SK-N-SH treated with all-trans-retinoic acid at 6 μM for 48 hours (cell line): ENCODE measurements at regions not wholly inside any gene's neighbourhood (a gene's known extent, or its start where the extent isn't known, plus 50 kb on each side); places are given as distances from the start of the nearest gene placed in this dataset.

Experiments
- ATAC-seq: fragments of 200-7000 bp; cut with Tn5 transposase; 3 replicates; pipeline ENCODE4 v1.9.1; 2020; ENCODE audit warnings: mild to moderate bottlenecking, moderate library complexity
- ARNTL ChIP-seq: fragments of 450-650 bp; formaldehyde crosslinking; IDR thresholded peaks from 2 replicates; pipeline ENCODE4 v1.5.0; 2020; ENCODE audit warnings: low read depth, mild to moderate bottlenecking, moderate library complexity, borderline replicate concordance
- BACH2 ChIP-seq: fragments of 250-450 bp; sonication (Bioruptor Pico); IDR thresholded peaks from 2 replicates; pipeline ENCODE4 v1.9.0; 2021; ENCODE audit warnings: mild to moderate bottlenecking, borderline replicate concordance
- ESRRG ChIP-seq: fragments of 250-450 bp; sonication (Bioruptor Pico); IDR thresholded peaks from 2 replicates; pipeline ENCODE4 v1.6.1; 2021; ENCODE audit warnings: mild to moderate bottlenecking
- ISL1 ChIP-seq: fragments of 250-450 bp; sonication (Bioruptor Pico); IDR thresholded peaks from 2 replicates; pipeline ENCODE4 v2.1.2; 2022; ENCODE audit warnings: mild to moderate bottlenecking, moderate library complexity
- OSR1 ChIP-seq: fragments of 250-450 bp; sonication (Bioruptor Pico); IDR thresholded peaks from 2 replicates; pipeline ENCODE4 v1.8.0; 2022; ENCODE audit warnings: moderate library complexity, mild to moderate bottlenecking, inconsistent platforms
- POU6F1 ChIP-seq: fragments of 250-450 bp; sonication (Bioruptor Pico); IDR thresholded peaks from 2 replicates; pipeline ENCODE4 v1.8.0; 2021; ENCODE audit warnings: low read depth, mild to moderate bottlenecking, moderate library complexity, borderline replicate concordance
- PPARA ChIP-seq: fragments of 250-450 bp; sonication (Bioruptor Pico); IDR thresholded peaks from 2 replicates; pipeline ENCODE4 v1.5.0; 2020; ENCODE audit warnings: mild to moderate bottlenecking, borderline replicate concordance
- RARB ChIP-seq: fragments of 250-450 bp; sonication (Bioruptor Pico); IDR thresholded peaks from 2 replicates; pipeline ENCODE4 v1.8.0; 2021; ENCODE audit warnings: mild to moderate bottlenecking, moderate library complexity
- SNAI2 ChIP-seq: fragments of 250-450 bp; sonication (Bioruptor Pico); IDR thresholded peaks from 2 replicates; pipeline ENCODE4 v1.5.0; 2020; ENCODE audit warnings: mild to moderate bottlenecking, moderate library complexity
- TCF4 ChIP-seq: fragments of 250-450 bp; sonication (Bioruptor Pico); IDR thresholded peaks from 2 replicates; pipeline ENCODE4 v1.8.0; 2021; ENCODE audit warnings: mild to moderate bottlenecking, moderate library complexity, borderline replicate concordance
- TOX ChIP-seq: fragments of 250-450 bp; sonication (Bioruptor Pico); IDR thresholded peaks from 2 replicates; pipeline ENCODE4 v1.8.0; 2021; ENCODE audit warnings: mild to moderate bottlenecking, moderate library complexity, borderline replicate concordance
- TSHZ2 ChIP-seq: fragments of 250-450 bp; sonication (Bioruptor Pico); IDR thresholded peaks from 2 replicates; pipeline ENCODE4 v1.5.0; 2020; ENCODE audit warnings: mild to moderate bottlenecking, moderate library complexity
- ZC3H10 ChIP-seq: fragments of 250-450 bp; sonication (Bioruptor Pico); IDR thresholded peaks from 2 replicates; pipeline ENCODE4 v1.5.1; 2021; ENCODE audit warnings: mild to moderate bottlenecking, moderate library complexity
- ZFP3 ChIP-seq: fragments of 250-450 bp; sonication (Bioruptor Pico); IDR thresholded peaks from 2 replicates; pipeline ENCODE4 v1.5.0; 2020; ENCODE audit warnings: mild to moderate bottlenecking, moderate library complexity
- ZFP30 ChIP-seq: fragments of 450-650 bp; formaldehyde crosslinking; IDR thresholded peaks from 2 replicates; pipeline ENCODE4 v1.5.0; 2022; ENCODE audit warnings: mild to moderate bottlenecking, moderate library complexity
- ZNF565 ChIP-seq: fragments of 450-650 bp; formaldehyde crosslinking; conservative IDR thresholded peaks from 2 replicates; pipeline ENCODE4 v1.5.0; 2020; ENCODE audit warnings: low read depth, mild to moderate bottlenecking, moderate library complexity
- ZNF70 ChIP-seq: fragments of 450-650 bp; formaldehyde crosslinking; IDR thresholded peaks from 2 replicates; pipeline ENCODE4 v1.5.0; 2020; ENCODE audit warnings: mild to moderate bottlenecking, moderate library complexity
- TF ChIP-seq, protein P1 (sequence below): fragments of 250-450 bp; sonication (Bioruptor Pico); IDR thresholded peaks from 2 replicates; pipeline ENCODE4 v1.8.0; 2020; ENCODE audit warnings: mild to moderate bottlenecking, moderate library complexity, borderline replicate concordance
- TF ChIP-seq, protein P2 (sequence below): fragments of 250-450 bp; sonication (Bioruptor Pico); IDR thresholded peaks from 2 replicates; pipeline ENCODE4 v1.5.1; 2020; ENCODE audit warnings: low read depth, mild to moderate bottlenecking, moderate library complexity

DNA sequence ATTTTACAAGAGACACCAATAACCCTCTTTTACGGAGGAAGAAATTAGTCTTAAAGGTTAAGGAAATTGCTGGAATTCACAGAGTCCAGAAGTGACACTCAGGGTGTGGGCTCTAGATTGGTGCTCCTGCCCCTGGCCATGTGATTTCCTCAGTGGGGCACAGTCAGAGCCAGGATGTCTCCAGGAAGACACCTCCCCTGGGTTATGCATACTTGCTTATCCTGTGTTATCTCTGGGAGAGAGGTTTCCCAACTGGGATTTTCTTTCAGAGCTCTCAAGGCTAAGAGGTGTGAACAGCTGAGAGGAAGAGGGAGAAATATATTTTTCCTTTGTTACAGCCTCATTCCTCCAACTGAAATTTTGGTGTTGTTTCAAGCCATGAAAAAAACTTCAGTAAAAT is 125.6 kb upstream of the CELF4 start:
- ATAC-seq: no peak

GRCh38 chr18:37689841-37690240 is 124.2 kb upstream of the CELF4 start:
- no peak for ATAC-seq
- no peak for TF ChIP-seq POU6F1 (CRISPR knock-in tag)
- no peak for TF ChIP-seq TSHZ2 (CRISPR knock-in tag)
- TF ChIP-seq PPARA: no peak
- TF ChIP-seq, protein P1, sequence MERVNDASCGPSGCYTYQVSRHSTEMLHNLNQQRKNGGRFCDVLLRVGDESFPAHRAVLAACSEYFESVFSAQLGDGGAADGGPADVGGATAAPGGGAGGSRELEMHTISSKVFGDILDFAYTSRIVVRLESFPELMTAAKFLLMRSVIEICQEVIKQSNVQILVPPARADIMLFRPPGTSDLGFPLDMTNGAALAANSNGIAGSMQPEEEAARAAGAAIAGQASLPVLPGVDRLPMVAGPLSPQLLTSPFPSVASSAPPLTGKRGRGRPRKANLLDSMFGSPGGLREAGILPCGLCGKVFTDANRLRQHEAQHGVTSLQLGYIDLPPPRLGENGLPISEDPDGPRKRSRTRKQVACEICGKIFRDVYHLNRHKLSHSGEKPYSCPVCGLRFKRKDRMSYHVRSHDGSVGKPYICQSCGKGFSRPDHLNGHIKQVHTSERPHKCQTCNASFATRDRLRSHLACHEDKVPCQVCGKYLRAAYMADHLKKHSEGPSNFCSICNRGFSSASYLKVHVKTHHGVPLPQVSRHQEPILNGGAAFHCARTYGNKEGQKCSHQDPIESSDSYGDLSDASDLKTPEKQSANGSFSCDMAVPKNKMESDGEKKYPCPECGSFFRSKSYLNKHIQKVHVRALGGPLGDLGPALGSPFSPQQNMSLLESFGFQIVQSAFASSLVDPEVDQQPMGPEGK (CRISPR knock-in tag): no peak

More for the DNA sequence above, 125.6 kb upstream of the CELF4 start:
- TF ChIP-seq TCF4 (no peak), ZFP30 (no peak), ZNF70 (no peak), ESRRG (CRISPR knock-in tag) (no peak), OSR1 (CRISPR knock-in tag) (no peak), RARB (CRISPR knock-in tag) (no peak), ISL1 (CRISPR knock-in tag) (no peak)
- TF ChIP-seq, all 23 proteins: peak for 0

- no peak for ATAC-seq
- TF ChIP-seq PPARA (no peak), TCF4 (no peak), OSR1 (CRISPR knock-in tag) (no peak), RARB (CRISPR knock-in tag) (no peak), ZNF565 (no peak), ESRRG (CRISPR knock-in tag) (no peak), ARNTL (CRISPR knock-in tag) (no peak), ZNF70 (no peak), TOX (CRISPR knock-in tag) (no peak), TSHZ2 (CRISPR knock-in tag) (no peak), ZFP3 (no peak)
- TF ChIP-seq, protein P2, sequence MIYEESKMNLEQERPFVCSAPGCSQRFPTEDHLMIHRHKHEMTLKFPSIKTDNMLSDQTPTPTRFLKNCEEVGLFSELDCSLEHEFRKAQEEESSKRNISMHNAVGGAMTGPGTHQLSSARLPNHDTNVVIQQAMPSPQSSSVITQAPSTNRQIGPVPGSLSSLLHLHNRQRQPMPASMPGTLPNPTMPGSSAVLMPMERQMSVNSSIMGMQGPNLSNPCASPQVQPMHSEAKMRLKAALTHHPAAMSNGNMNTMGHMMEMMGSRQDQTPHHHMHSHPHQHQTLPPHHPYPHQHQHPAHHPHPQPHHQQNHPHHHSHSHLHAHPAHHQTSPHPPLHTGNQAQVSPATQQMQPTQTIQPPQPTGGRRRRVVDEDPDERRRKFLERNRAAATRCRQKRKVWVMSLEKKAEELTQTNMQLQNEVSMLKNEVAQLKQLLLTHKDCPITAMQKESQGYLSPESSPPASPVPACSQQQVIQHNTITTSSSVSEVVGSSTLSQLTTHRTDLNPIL (CRISPR knock-in tag): no peak
These were observed 119.0 kb upstream of the CELF4 start for GRCh38 chr18:37684590-37684989.

- no peak for ATAC-seq
- TF ChIP-seq BACH2 (no peak), ZC3H10 (CRISPR knock-in tag) (no peak), SNAI2 (no peak), TSHZ2 (CRISPR knock-in tag) (no peak), TCF4 (no peak), ZFP3 (no peak), ARNTL (CRISPR knock-in tag) (no peak), ZNF70 (no peak)
- TF ChIP-seq, protein P2 (CRISPR knock-in tag): no peak
These were observed 118.6 kb upstream of the CELF4 start for GRCh38 chr18:37684183-37684582.
